K562 (cell line): ENCODE measurements at regions not wholly inside any gene's neighbourhood (a gene's known extent, or its start where the extent isn't known, plus 50 kb on each side); places are given as distances from the start of the nearest gene placed in this dataset.

Source experiments
- ATAC-seq: fragments of 200-7000 bp; cut with Tn5 transposase; 3 replicates; pipeline ENCODE4 v1.9.1; 2020; ENCODE audit warnings: moderate library complexity
- BruUV-seq: library from RNA; stranded (reverse); fragments of 400-500 nt; replicated peaks from 2 replicates; lab custom pipeline; 2021; lab: Mats Ljungman, UMichigan
- CTCF ChIA-PET: fragments of 300-600 bp; formaldehyde crosslinking; extraction: SDS; loops from one replicate; lab custom pipeline; 2021; ENCODE audit warnings: low intra/inter-chr PET ratio; lab: Yijun Ruan, JAX
- POLR2A ChIA-PET: fragments of 300-600, 350-650 bp; sonication (Branson Sonifier 250); formaldehyde crosslinking; extraction: SDS; loops from one replicate; lab custom pipeline; 2021; ENCODE audit warnings: antibody characterized with exemption, inconsistent platforms; lab: Yijun Ruan, JAX
- DNase-seq, 4 experiments: peaks; one replicate each; pipeline versions ENCODE4 v3.0.0 to v3.0.0-alpha.2; 2011 to 2018; ENCODE audit warnings: low spot score in 3 of 4, mixed read lengths in 3 of 4; ENCODE audit errors: extremely low read depth in 1 of 4
- FAIRE-seq: peaks from 2 replicates; lab custom pipeline; 2011; peaks lifted over from hg19 to GRCh38; lab: Jason Lieb, UNC
- H2AFZ ChIP-seq: 2 replicates; pipeline ENCODE4 v1.6.0; 2011; ENCODE audit warnings: low read depth, low read length, control low read depth, inconsistent platforms
- H3K27ac ChIP-seq: fragments of 200-600 bp; 3 replicates; pipeline ENCODE4 v1.8.0; 2011; ENCODE audit warnings: low read depth, mild to moderate bottlenecking, control low read depth, inconsistent platforms, low read length, moderate library complexity, mixed read lengths; ENCODE audit errors: extremely low read depth
- H3K27me3 ChIP-seq, 2 experiments: fragments of 300-600 bp in 1 of 2; 2 replicates in 1 of 2; 3 replicates in 1 of 2; pipeline versions ENCODE4 v1.6.0 to v1.8.0; 2011; ENCODE audit warnings: inconsistent platforms in 2 of 2, low read length in 2 of 2, mild to moderate bottlenecking in 1 of 2, mixed read lengths in 1 of 2, moderate library complexity in 1 of 2; ENCODE audit not compliant: control insufficient read depth in 2 of 2, insufficient read depth in 2 of 2
- H3K36me3 ChIP-seq: fragments of 300-600 bp; 3 replicates; pipeline ENCODE4 v1.8.0; 2011; ENCODE audit warnings: mild to moderate bottlenecking, low read length, inconsistent platforms; ENCODE audit not compliant: control insufficient read depth, insufficient read depth
- H3K4me1 ChIP-seq, 2 experiments: fragments of 200-600 bp in 1 of 2; replicated peaks in 1 of 2; 2 replicates in 1 of 2; 3 replicates in 1 of 2; pipeline versions ENCODE4 v1.5.1 to v1.8.0; 2011; ENCODE audit warnings: inconsistent platforms in 2 of 2, low read length in 2 of 2, mild to moderate bottlenecking in 1 of 2, mixed read lengths in 1 of 2, moderate library complexity in 1 of 2; ENCODE audit not compliant: control insufficient read depth in 2 of 2, insufficient read depth in 2 of 2
- H3K4me2 ChIP-seq: 2 replicates; pipeline ENCODE4 v1.6.1; 2011; ENCODE audit warnings: low read length, control low read depth, inconsistent platforms, mixed read lengths; ENCODE audit not compliant: insufficient read depth
- H3K4me3 ChIP-seq: fragments of 200-600 bp; sonication (generic), shearing (Covaris generic); 2 replicates; pipeline ENCODE4 v1.5.1; 2016; ENCODE audit warnings: control low read depth, inconsistent platforms
- H3K79me2 ChIP-seq: fragments of 200-600 bp; 3 replicates; pipeline ENCODE4 v1.8.0; 2011; ENCODE audit warnings: low read length, inconsistent platforms; ENCODE audit not compliant: control insufficient read depth, insufficient read depth
- H3K9ac ChIP-seq, 2 experiments: 2 replicates each; pipeline versions ENCODE4 v1.6.0 to v1.6.1; 2011; ENCODE audit warnings: low read depth in 2 of 2, low read length in 2 of 2, control low read depth in 1 of 2, inconsistent platforms in 1 of 2, mild to moderate bottlenecking in 1 of 2, mixed read lengths in 1 of 2; ENCODE audit not compliant: insufficient read depth in 1 of 2
- H3K9me1 ChIP-seq: one replicate; pipeline ENCODE4 v1.6.0; 2011; ENCODE audit warnings: inconsistent platforms, mild to moderate bottlenecking, low read length, moderate library complexity; ENCODE audit not compliant: control insufficient read depth, insufficient read depth
- H3K9me3 ChIP-seq: replicated peaks from 2 replicates; pipeline ENCODE4 v1.5.1; 2011; ENCODE audit warnings: low read depth, low read length, inconsistent platforms; ENCODE audit not compliant: control insufficient read depth, insufficient read depth
- H4K20me1 ChIP-seq: replicated peaks from 2 replicates; pipeline ENCODE4 v1.6.1; 2011; ENCODE audit warnings: low read length, inconsistent platforms, mixed read lengths; ENCODE audit not compliant: control insufficient read depth, insufficient read depth
- CREB3 ChIP-seq: fragments of 450-650 bp; conservative IDR thresholded peaks from 2 replicates; pipeline ENCODE4 v1.6.1; 2016; ENCODE audit warnings: missing genetic modification characterization, low read depth, mild to moderate bottlenecking, missing compliant biosample characterization, moderate library complexity
- CREBBP ChIP-seq: IDR thresholded peaks from one replicate; pipeline ENCODE4 v1.6.1; 2012; ENCODE audit warnings: low read depth, mild to moderate bottlenecking, control low read depth, inconsistent platforms, low read length
- ELF2 ChIP-seq: fragments of 250-450 bp; sonication (Bioruptor Pico); IDR thresholded peaks from 2 replicates; pipeline ENCODE4 v1.5.0; 2021; ENCODE audit warnings: mild to moderate bottlenecking
- HINFP ChIP-seq: fragments of 450-650 bp; conservative IDR thresholded peaks from 2 replicates; pipeline ENCODE4 v1.6.1; 2016; ENCODE audit warnings: missing genetic modification characterization, low read depth, mild to moderate bottlenecking, control low read depth, missing compliant biosample characterization
- ILK ChIP-seq: fragments of 450-650 bp; IDR thresholded peaks from 2 replicates; pipeline ENCODE4 v1.6.1; 2016; ENCODE audit warnings: missing genetic modification characterization, low read depth, mild to moderate bottlenecking, missing compliant biosample characterization, moderate library complexity, borderline replicate concordance
- MCM5 ChIP-seq: fragments of 450-650 bp; IDR thresholded peaks from 2 replicates; pipeline ENCODE4 v1.6.1; 2016; ENCODE audit warnings: low read depth
- MYBL2 ChIP-seq, 2 experiments: fragments of 450-650 bp in 1 of 2; sonication (generic) in 1 of 2; formaldehyde crosslinking in 1 of 2; IDR thresholded peaks; 2 replicates each; pipeline versions ENCODE4 v1.6.1 to v1.8.1; 2017 to 2022; ENCODE audit warnings: borderline replicate concordance in 1 of 2, inconsistent platforms in 1 of 2, low read depth in 1 of 2, mild to moderate bottlenecking in 1 of 2, missing genetic modification reagents in 1 of 2, moderate library complexity in 1 of 2
- NFE2 ChIP-seq: IDR thresholded peaks from 2 replicates; pipeline ENCODE4 v1.6.1; 2014; ENCODE audit warnings: antibody characterized with exemption, low read depth
- POLR2AphosphoS5 ChIP-seq: IDR thresholded peaks from 2 replicates; pipeline ENCODE4 v1.6.1; 2011; ENCODE audit warnings: mild to moderate bottlenecking, low read depth, low read length, moderate library complexity; ENCODE audit not compliant: control insufficient read depth, insufficient read depth
- PURB ChIP-seq: sonication (generic); formaldehyde crosslinking; IDR thresholded peaks from 2 replicates; pipeline ENCODE4 v1.9.0; 2021; ENCODE audit warnings: low read depth, mild to moderate bottlenecking, missing genetic modification reagents
- RBFOX2 ChIP-seq: fragments of 200-400 bp; formaldehyde crosslinking; IDR thresholded peaks from 2 replicates; pipeline ENCODE4 v1.6.1; 2017; ENCODE audit warnings: low read depth, mild to moderate bottlenecking, low read length, moderate library complexity
- TAL1 ChIP-seq: fragments of 450-650 bp; IDR thresholded peaks from 2 replicates; pipeline ENCODE4 v1.6.1; 2016; ENCODE audit warnings: mild to moderate bottlenecking
- ZNF124 ChIP-seq: sonication (generic); formaldehyde crosslinking; IDR thresholded peaks from 2 replicates; pipeline ENCODE4 v1.8.1; 2022; ENCODE audit warnings: missing genetic modification reagents
- ZNF274 ChIP-seq: IDR thresholded peaks from 2 replicates; pipeline ENCODE4 v1.6.1; 2011; ENCODE audit warnings: low read depth, mild to moderate bottlenecking, low read length, moderate library complexity, borderline replicate concordance
- ZNF41 ChIP-seq: fragments of 250-450 bp; sonication (Bioruptor Pico); conservative IDR thresholded peaks from 2 replicates; pipeline ENCODE4 v1.4.0; 2020; ENCODE audit warnings: mild to moderate bottlenecking
- ZNF609 ChIP-seq: sonication (generic); formaldehyde crosslinking; IDR thresholded peaks from 2 replicates; pipeline ENCODE4 v1.8.1; 2023; ENCODE audit warnings: missing genetic modification reagents, mild to moderate bottlenecking, borderline replicate concordance
- WGBS: fragments of 100-300 bp; shearing (Covaris generic); methylation state at CpG from one replicate; pipeline ENCODE4 v1.1.6; 2016; ENCODE audit warnings: low coverage, mixed read lengths; ENCODE audit not compliant: insufficient coverage; ENCODE audit errors: missing lambda C conversion rate; 5-methylcytosine and 5-hydroxymethylcytosine counted together
- in situ Hi-C: fragments of 300-500 bp; cut with MboI; formaldehyde crosslinking; loops from 4 replicates; pipeline ENCODE4 v1.15.0; 2018; ENCODE audit warnings: inconsistent platforms, mixed read lengths
- intact Hi-C: fragments of 100-400 bp; cut with micrococcal nuclease; formaldehyde crosslinking; loops from 2 replicates; pipeline ENCODE4 v1.14.2; 2022

GRCh38 chr15:39282663-39283208, 298.1 kb upstream of the THBS1 start:
- Histone ChIP-seq H3K4me3 (no peak overlapping the region), H3K4me1 (no peaks in the 10 kb centered on the region), H3K79me2 (no peaks in the 10 kb centered on the region), H2AFZ (no peak overlapping the region), H3K27me3 (no peaks in the 10 kb centered on the region; a peak in 1 of 5 replicates), H3K27ac (no peak overlapping the region), H4K20me1 (no peaks in the 10 kb centered on the region), H3K9ac (no peak overlapping the region), H3K4me2 (no peak overlapping the region), H3K36me3 (no peaks in the 10 kb centered on the region), H3K9me1 (no peaks in the 10 kb centered on the region), H3K9me3 (no peaks in the 10 kb centered on the region)
- DNase-seq = no peak
- ChIA-PET CTCF (no interaction called here), POLR2A (no interaction called here)
- intact Hi-C loops = no loop called here
- in situ Hi-C loops = no loop called here
- WGBS = 3% methylated on average over 4 of the region's 4 CpGs
- no peak for ATAC-seq
- FAIRE-seq = no peak
- BruUV-seq = no TSS peak
- TF ChIP-seq PURB (CRISPR knock-in tag) (no peak), MYBL2 (IDR thresholded peaks at IDR 0.05; ENCODE audit: low read depth) (no peak), MYBL2 (CRISPR knock-in tag; IDR thresholded peaks at IDR 0.05; ENCODE audit: borderline replicate concordance) (no peak), CREB3 (tag) (no peak), MCM5 (no peak), TAL1 (no peak), NFE2 (no peak), CREBBP (no peak), POLR2AphosphoS5 (no peak), RBFOX2 (no peak), HINFP (tag) (no peak), ILK (tag) (no peak), ZNF124 (no peak), ELF2 (CRISPR knock-in tag) (no peak), ZNF609 (CRISPR knock-in tag) (no peak), ZNF41 (CRISPR knock-in tag) (no peak), ZNF274 (no peak)
